GM12878 (cell line): ENCODE measurements at regions not wholly inside any gene's neighbourhood (a gene's known extent, or its start where the extent isn't known, plus 50 kb on each side); places are given as distances from the start of the nearest gene placed in this dataset.

Source experiments
- ATAC-seq: fragments of 200-7000 bp; cut with Tn5 transposase; 3 replicates; pipeline ENCODE4 v1.9.1; 2020; ENCODE audit warnings: mild to moderate bottlenecking, moderate library complexity
- BruUV-seq: library from RNA; stranded (reverse); fragments of 400-500 nt; replicated peaks from 2 replicates; lab custom pipeline; 2021; lab: Mats Ljungman, UMichigan
- CTCF ChIA-PET: fragments of 300-600 bp; sonication (Branson Sonifier 250); formaldehyde crosslinking; extraction: SDS; loops from one replicate; lab custom pipeline; 2021; ENCODE audit warnings: inconsistent platforms; lab: Yijun Ruan, JAX
- POLR2A ChIA-PET: fragments of 350-600 bp; formaldehyde crosslinking; extraction: SDS; loops from one replicate; lab custom pipeline; 2021; ENCODE audit warnings: inconsistent platforms; lab: Charles Lee
- RAD21 ChIA-PET: fragments of 300-600 bp; sonication (Branson Sonifier 250); formaldehyde crosslinking; loops from one replicate; lab custom pipeline; 2023; ENCODE audit warnings: antibody characterized with exemption; ENCODE audit not compliant: unreplicated experiment; lab: Charles Lee
- SMC1A ChIA-PET: fragments of 300-600 bp; sonication (Branson Sonifier 250); formaldehyde crosslinking; loops from one replicate; lab custom pipeline; 2023; ENCODE audit not compliant: unreplicated experiment, uncharacterized antibody; lab: Charles Lee
- DNase-seq: peaks from one replicate; pipeline ENCODE4 v3.0.0-alpha.2; 2011; ENCODE audit warnings: low read depth, low spot score
- FAIRE-seq: peaks from 3 replicates; lab custom pipeline; 2011; peaks lifted over from hg19 to GRCh38; lab: Jason Lieb, UNC
- H2AFZ ChIP-seq: 2 replicates; pipeline ENCODE4 v1.6.0; 2011; ENCODE audit warnings: low read depth, low read length, control low read depth; ENCODE audit not compliant: control insufficient read depth
- H3K27ac ChIP-seq: 2 replicates; pipeline ENCODE4 v1.5.1; 2011; ENCODE audit warnings: control low read depth; ENCODE audit not compliant: control insufficient read depth, insufficient read depth
- H3K27me3 ChIP-seq, 2 experiments: replicated peaks in 1 of 2; 2 replicates each; pipeline versions ENCODE4 v1.6.0 to v1.6.1; 2011; ENCODE audit warnings: low read length in 1 of 2; ENCODE audit not compliant: control insufficient read depth in 2 of 2, insufficient read depth in 2 of 2
- H3K36me3 ChIP-seq, 2 experiments: 2 replicates each; pipeline ENCODE4 v1.5.1; 2011; ENCODE audit warnings: low read length in 1 of 2; ENCODE audit not compliant: control insufficient read depth in 2 of 2, insufficient read depth in 2 of 2
- H3K4me1 ChIP-seq: 2 replicates; pipeline ENCODE4 v1.6.1; 2011; ENCODE audit warnings: mild to moderate bottlenecking, low read length, moderate library complexity, mixed read lengths; ENCODE audit not compliant: control insufficient read depth, insufficient read depth
- H3K4me2 ChIP-seq: 2 replicates; pipeline ENCODE4 v1.6.0; 2011; ENCODE audit warnings: control low read depth; ENCODE audit not compliant: control insufficient read depth, insufficient read depth
- H3K4me3 ChIP-seq: fragments of 200-600 bp; sonication (generic); 2 replicates; pipeline ENCODE4 v1.5.1; 2016
- H3K79me2 ChIP-seq: 2 replicates; pipeline ENCODE4 v1.6.0; 2011; ENCODE audit warnings: low read length; ENCODE audit not compliant: control insufficient read depth, insufficient read depth
- H3K9ac ChIP-seq: 2 replicates; pipeline ENCODE4 v1.8.0; 2011; ENCODE audit warnings: low read length, control low read depth, mixed read lengths; ENCODE audit not compliant: control insufficient read depth, insufficient read depth
- H3K9me3 ChIP-seq: replicated peaks from 3 replicates; pipeline ENCODE4 v1.5.1; 2011; ENCODE audit warnings: mild to moderate bottlenecking, low read length; ENCODE audit not compliant: control insufficient read depth, insufficient read depth
- H4K20me1 ChIP-seq: 2 replicates; pipeline ENCODE4 v1.6.0; 2011; ENCODE audit not compliant: control insufficient read depth, insufficient read depth
- BCL11A ChIP-seq: IDR thresholded peaks from 2 replicates; pipeline ENCODE4 v1.6.1; 2011; ENCODE audit warnings: low read depth, low read length
- BRCA1 ChIP-seq: IDR thresholded peaks from 2 replicates; pipeline ENCODE4 v1.6.1; 2011; ENCODE audit warnings: low read depth, low read length, improper control_type of control experiment
- CHD4 ChIP-seq: fragments of 200-600 bp; sonication (generic); IDR thresholded peaks from 2 replicates; pipeline ENCODE4 v1.6.1; 2016; ENCODE audit warnings: mild to moderate bottlenecking
- CREM ChIP-seq: IDR thresholded peaks from 2 replicates; pipeline ENCODE4 v1.6.1; 2014; ENCODE audit warnings: antibody characterized with exemption, low read depth
- IKZF1 ChIP-seq: fragments of 450-650 bp; conservative IDR thresholded peaks from 2 replicates; pipeline ENCODE4 v1.6.1; 2017; ENCODE audit warnings: antibody characterized with exemption, mild to moderate bottlenecking
- JUND ChIP-seq: IDR thresholded peaks from 2 replicates; pipeline ENCODE4 v1.6.1; 2012; ENCODE audit warnings: low read depth, mild to moderate bottlenecking, low read length, improper control_type of control experiment, moderate library complexity
- NR2C1 ChIP-seq: fragments of 450-650 bp; IDR thresholded peaks from 2 replicates; pipeline ENCODE4 v1.6.1; 2017; ENCODE audit warnings: antibody characterized with exemption, mild to moderate bottlenecking, moderate library complexity
- NR2F1 ChIP-seq: fragments of 450-650 bp; conservative IDR thresholded peaks from 2 replicates; pipeline ENCODE4 v1.6.1; 2017; ENCODE audit warnings: mild to moderate bottlenecking
- POLR2A ChIP-seq: IDR thresholded peaks from 2 replicates; pipeline ENCODE4 v1.6.1; 2011; ENCODE audit warnings: low read depth, mild to moderate bottlenecking, low read length
- PRDM15 ChIP-seq: fragments of 450-650 bp; formaldehyde crosslinking; IDR thresholded peaks from 2 replicates; pipeline ENCODE4 v1.4.0; 2020; ENCODE audit warnings: mild to moderate bottlenecking, moderate library complexity
- RELB ChIP-seq: fragments of 450-650 bp; IDR thresholded peaks from 2 replicates; pipeline ENCODE4 v1.6.1; 2017; ENCODE audit warnings: low read depth, mild to moderate bottlenecking, moderate library complexity
- SMAD1 ChIP-seq: fragments of 450-650 bp; IDR thresholded peaks from 2 replicates; pipeline ENCODE4 v1.6.1; 2018; ENCODE audit warnings: mild to moderate bottlenecking, low read depth; ENCODE audit not compliant: partially characterized antibody
- STAT3 ChIP-seq: IDR thresholded peaks from 2 replicates; pipeline ENCODE4 v1.6.1; 2011; ENCODE audit warnings: low read depth, low read length, improper control_type of control experiment
- ZNF622 ChIP-seq: fragments of 450-650 bp; IDR thresholded peaks from 2 replicates; pipeline ENCODE4 v1.6.1; 2017; ENCODE audit warnings: mild to moderate bottlenecking, inconsistent platforms
- WGBS: methylation state at CpG from one replicate; pipeline ENCODE4 v1.1.6; 2016; ENCODE audit warnings: low lambda C conversion rate; ENCODE audit not compliant: insufficient replicate concordance, insufficient coverage; ENCODE audit errors: missing lambda C conversion rate; 5-methylcytosine and 5-hydroxymethylcytosine counted together
- in situ Hi-C: fragments of 300-500 bp; cut with MboI; formaldehyde crosslinking; loops from 9 replicates; pipeline ENCODE4 v1.14.3; 2018; ENCODE audit warnings: mixed read lengths
- intact Hi-C: fragments of 100-400 bp; cut with micrococcal nuclease; formaldehyde crosslinking; loops from one replicate; pipeline ENCODE4 v1.14.2; 2022; ENCODE audit not compliant: unreplicated experiment

GRCh38 chrX:85454295-85454694 is 74.8 kb upstream of the POF1B start (continued):
- no peak for TF ChIP-seq PRDM15
- TF ChIP-seq BRCA1, result no peak
- TF ChIP-seq, all 136 proteins: peak for 0

GRCh38 chrX:85444613-85445012 is 65.1 kb upstream of the POF1B start:
- Histone ChIP-seq H3K4me2 (no peak overlapping the region), H3K4me1 (no peaks in the 10 kb centered on the region), H3K27ac (no peak overlapping the region), H2AFZ (no peak overlapping the region), H4K20me1 (no peaks in the 10 kb centered on the region), H3K36me3 (no peaks in the 10 kb centered on the region), H3K9me3 (no peaks in the 10 kb centered on the region), H3K79me2 (no peaks in the 10 kb centered on the region), H3K9ac (no peak overlapping the region), H3K4me3 (no peak overlapping the region), H3K27me3 (no peaks in the 10 kb centered on the region)
- 19% methylated on average over 2 of the region's 2 CpGs for WGBS
- ATAC-seq (no peak), FAIRE-seq (no peak), DNase-seq (no peak)
- RAD21 ChIA-PET, result no interaction called here
- SMC1A ChIA-PET, result interaction anchor here (1.3 kb wide), 1 partner anchor 21 kb away, joined by 3 read pairs; no protein-coding TSS in a partner anchor
- in situ Hi-C loops (no loop called here), intact Hi-C loops (no loop called here)
- TF ChIP-seq CHD4 (no peak), NR2C1 (no peak), STAT3 (no peak), RELB (no peak), NR2F1 (no peak), ZNF622 (no peak), CREM (no peak), IKZF1 (no peak), POLR2A (no peak), JUND (no peak), SMAD1 (no peak), BCL11A (no peak)
- POLR2A ChIA-PET, result no interaction called here
- BruUV-seq, result no TSS peak
- CTCF ChIA-PET, result no interaction called here
